Naive B cell (primary cell): ENCODE measurements at regions not wholly inside any gene's neighbourhood (a gene's known extent, or its start where the extent isn't known, plus 50 kb on each side); places are given as distances from the start of the nearest gene placed in this dataset.
"Not testable (repeated sequence)": the region's sequence is repeated elsewhere in the genome, so short reads cannot be mapped to it uniquely, and the experiment has no call there.

Experiments used
- ATAC-seq, 2 donors: fragments of 150-1000 bp; cut with Tn5 transposase; 2 replicates each; pipeline ENCODE4 v1.10.0; 2021; ENCODE audit warnings: low read depth in 2 of 2, mild to moderate bottlenecking in 2 of 2, moderate library complexity in 2 of 2
- DNase-seq: peaks from one replicate; pipeline ENCODE4 v3.0.0; 2022
- H3K27ac Mint-ChIP-seq, 6 donors: one replicate each; pipeline ENCODE4 v1.8.0; 2020 to 2022; ENCODE audit warnings: mild to moderate bottlenecking in 6 of 6, mixed read lengths in 6 of 6, moderate library complexity in 5 of 6, inconsistent platforms in 2 of 6
- H3K27me3 Mint-ChIP-seq, 3 donors: one replicate each; pipeline ENCODE4 v1.8.0; 2021 to 2022; ENCODE audit warnings: mixed read lengths in 3 of 3, mild to moderate bottlenecking in 1 of 3
- H3K36me3 Mint-ChIP-seq, 2 donors: one replicate each; pipeline ENCODE4 v1.8.0; 2020 to 2022; ENCODE audit warnings: mixed read lengths in 2 of 2, inconsistent platforms in 1 of 2, mild to moderate bottlenecking in 1 of 2
- H3K4me1 Mint-ChIP-seq, 3 donors: one replicate each; pipeline ENCODE4 v1.8.0; 2020 to 2022; ENCODE audit warnings: mixed read lengths in 3 of 3, inconsistent platforms in 1 of 3, mild to moderate bottlenecking in 1 of 3, moderate library complexity in 1 of 3
- H3K4me3 Mint-ChIP-seq, 8 donors: one replicate each; pipeline ENCODE4 v1.8.0; 2020 to 2022; ENCODE audit warnings: mild to moderate bottlenecking in 8 of 8, mixed read lengths in 8 of 8, moderate library complexity in 8 of 8, inconsistent platforms in 2 of 8
- H3K9me3 Mint-ChIP-seq, 7 donors: one replicate each; pipeline ENCODE4 v1.8.0; 2020 to 2022; ENCODE audit warnings: mixed read lengths in 7 of 7, mild to moderate bottlenecking in 5 of 7, inconsistent platforms in 2 of 7, moderate library complexity in 1 of 7

GRCh38 chr11:21988477-21988876 lies 204.4 kb upstream of the ANO5 start:
- H3K4me3 Mint-ChIP-seq, result no peak overlapping the region
- no peaks in the 10 kb centered on the region for H3K27me3 Mint-ChIP-seq
- no peak overlapping the region for H3K27ac Mint-ChIP-seq
- H3K36me3 Mint-ChIP-seq, result no peaks in the 10 kb centered on the region
- H3K4me1 Mint-ChIP-seq, result no peaks in the 10 kb centered on the region
- ATAC-seq (no peak), DNase-seq (no peak)
- peaks cover 0 to 4% (median 0%) of the 10 kb centered on the region in 7 donors for H3K9me3 Mint-ChIP-seq

GRCh38 chr11:22001803-22002202 lies 191.1 kb upstream of the ANO5 start:
- not testable (repeated sequence) for H3K36me3 Mint-ChIP-seq, H3K9me3 Mint-ChIP-seq, ATAC-seq, H3K4me1 Mint-ChIP-seq, DNase-seq, H3K27me3 Mint-ChIP-seq, H3K27ac Mint-ChIP-seq, H3K4me3 Mint-ChIP-seq

GRCh38 chr11:22006901-22007300 lies 186.0 kb upstream of the ANO5 start:
- ATAC-seq (no peak), DNase-seq (no peak)
- Mint-ChIP-seq H3K9me3 (peaks cover 0 to 10% (median 2%) of the 10 kb centered on the region in 7 donors), H3K27me3 (no peaks in the 10 kb centered on the region), H3K4me1 (no peaks in the 10 kb centered on the region), H3K4me3 (no peak overlapping the region), H3K27ac (no peak overlapping the region), H3K36me3 (no peaks in the 10 kb centered on the region)

GRCh38 chr11:22031791-22032190 lies 161.1 kb upstream of the ANO5 start:
- H3K36me3 Mint-ChIP-seq, result no peaks in the 10 kb centered on the region
- H3K27me3 Mint-ChIP-seq, result no peaks in the 10 kb centered on the region
- peaks cover 2 to 23% (median 8%) of the 10 kb centered on the region in 7 donors for H3K9me3 Mint-ChIP-seq
- no peaks in the 10 kb centered on the region for H3K4me1 Mint-ChIP-seq
- ATAC-seq (no peak), DNase-seq (no peak)
- H3K4me3 Mint-ChIP-seq, result no peak overlapping the region
- no peak overlapping the region for H3K27ac Mint-ChIP-seq

- Mint-ChIP-seq H3K9me3 (peaks cover 0 to 3% (median 1%) of the 10 kb centered on the region in 7 donors), H3K27me3 (no peaks in the 10 kb centered on the region), H3K4me3 (no peak overlapping the region), H3K36me3 (no peaks in the 10 kb centered on the region), H3K4me1 (no peaks in the 10 kb centered on the region), H3K27ac (no peak overlapping the region)
- ATAC-seq (no peak), DNase-seq (no peak)
These were observed 155.4 kb upstream of the ANO5 start for GRCh38 chr11:22037505-22037904.

- Mint-ChIP-seq H3K4me3 (no peak overlapping the region), H3K9me3 (peaks cover 0 to 4% (median 1%) of the 10 kb centered on the region in 7 donors), H3K27ac (no peak overlapping the region), H3K4me1 (no peaks in the 10 kb centered on the region), H3K36me3 (no peaks in the 10 kb centered on the region), H3K27me3 (no peaks in the 10 kb centered on the region)
- DNase-seq, result no peak
- ATAC-seq, result no peak
These were observed 151.8 kb upstream of the ANO5 start for GRCh38 chr11:22041039-22041438.

GRCh38 chr11:22042081-22042480 lies 150.8 kb upstream of the ANO5 start:
- Mint-ChIP-seq H3K4me3 (no peak overlapping the region), H3K27ac (no peak overlapping the region)
- DNase-seq, result no peak

GRCh38 chr11:22044126-22044525 lies 148.8 kb upstream of the ANO5 start:
- H3K27ac Mint-ChIP-seq, result peak overlapping the region in 1 of 6 donors; percentile 58
- no peak for DNase-seq
- H3K9me3 Mint-ChIP-seq, result peaks cover 0 to 6% (median 1%) of the 10 kb centered on the region in 7 donors
- H3K36me3 Mint-ChIP-seq, result no peaks in the 10 kb centered on the region
- H3K4me1 Mint-ChIP-seq, result no peaks in the 10 kb centered on the region
- no peaks in the 10 kb centered on the region for H3K27me3 Mint-ChIP-seq
- no peak overlapping the region for H3K4me3 Mint-ChIP-seq
- no peak for ATAC-seq

More at GRCh38 chr11:22042081-22042480, 150.8 kb upstream of the ANO5 start:
- no peak for ATAC-seq
- no peaks in the 10 kb centered on the region for H3K36me3 Mint-ChIP-seq
- peaks cover 0 to 3% (median 0%) of the 10 kb centered on the region in 7 donors for H3K9me3 Mint-ChIP-seq
- H3K27me3 Mint-ChIP-seq, result no peaks in the 10 kb centered on the region
- H3K4me1 Mint-ChIP-seq, result no peaks in the 10 kb centered on the region

- no peaks in the 10 kb centered on the region for H3K27me3 Mint-ChIP-seq
These were observed 143.6 kb upstream of the ANO5 start for GRCh38 chr11:22049276-22049675.

GRCh38 chr11:22065472-22065871 lies 127.4 kb upstream of the ANO5 start:
- no peak for ATAC-seq
- no peak overlapping the region for H3K27ac Mint-ChIP-seq

More at GRCh38 chr11:22049276-22049675, 143.6 kb upstream of the ANO5 start:
- ATAC-seq (no peak), DNase-seq (no peak)
- no peaks in the 10 kb centered on the region for H3K36me3 Mint-ChIP-seq
- H3K9me3 Mint-ChIP-seq, result peaks cover 0 to 16% (median 7%) of the 10 kb centered on the region in 7 donors
- no peak overlapping the region for H3K4me3 Mint-ChIP-seq
- no peak overlapping the region for H3K27ac Mint-ChIP-seq
- no peaks in the 10 kb centered on the region for H3K4me1 Mint-ChIP-seq

GRCh38 chr11:22069844-22070243 lies 123.0 kb upstream of the ANO5 start:
- Mint-ChIP-seq H3K27ac (no peak overlapping the region), H3K36me3 (peaks cover 0 to 3% of the 10 kb centered on the region in 2 donors), H3K27me3 (no peaks in the 10 kb centered on the region), H3K4me1 (no peaks in the 10 kb centered on the region), H3K9me3 (peaks cover 3 to 39% (median 11%) of the 10 kb centered on the region in 7 donors), H3K4me3 (no peak overlapping the region)
- no peak for DNase-seq
- ATAC-seq, result no peak

More at GRCh38 chr11:22065472-22065871, 127.4 kb upstream of the ANO5 start:
- peaks cover 0 to 35% (median 13%) of the 10 kb centered on the region in 7 donors for H3K9me3 Mint-ChIP-seq
- no peaks in the 10 kb centered on the region for H3K27me3 Mint-ChIP-seq
- H3K4me1 Mint-ChIP-seq, result no peaks in the 10 kb centered on the region
- H3K36me3 Mint-ChIP-seq, result peaks cover 0 to 5% of the 10 kb centered on the region in 2 donors
- H3K4me3 Mint-ChIP-seq, result no peak overlapping the region
- no peak for DNase-seq

- peaks cover 0 to 10% (median 0%) of the 10 kb centered on the region in 7 donors for H3K9me3 Mint-ChIP-seq
- no peaks in the 10 kb centered on the region for H3K4me1 Mint-ChIP-seq
- ATAC-seq (no peak), DNase-seq (no peak)
- no peak overlapping the region for H3K4me3 Mint-ChIP-seq
- no peak overlapping the region for H3K27ac Mint-ChIP-seq
- no peaks in the 10 kb centered on the region for H3K27me3 Mint-ChIP-seq
- H3K36me3 Mint-ChIP-seq, result no peaks in the 10 kb centered on the region
These were observed 116.5 kb upstream of the ANO5 start for GRCh38 chr11:22076271-22076930.

- ATAC-seq (no peak), DNase-seq (no peak)
- Mint-ChIP-seq H3K9me3 (peaks cover 0 to 10% (median 1%) of the 10 kb centered on the region in 7 donors), H3K27me3 (no peaks in the 10 kb centered on the region), H3K4me1 (no peaks in the 10 kb centered on the region), H3K4me3 (no peak overlapping the region), H3K27ac (no peak overlapping the region), H3K36me3 (no peaks in the 10 kb centered on the region)
These were observed 114.8 kb upstream of the ANO5 start for GRCh38 chr11:22078063-22078462.

GRCh38 chr11:22079133-22079872 lies 113.6 kb upstream of the ANO5 start:
- no peak overlapping the region for H3K27ac Mint-ChIP-seq
- ATAC-seq (no peak), DNase-seq (no peak)
- no peak overlapping the region for H3K4me3 Mint-ChIP-seq
- peaks cover 0 to 10% (median 1%) of the 10 kb centered on the region in 7 donors for H3K9me3 Mint-ChIP-seq
- no peaks in the 10 kb centered on the region for H3K36me3 Mint-ChIP-seq
- H3K27me3 Mint-ChIP-seq, result no peaks in the 10 kb centered on the region
- H3K4me1 Mint-ChIP-seq, result no peaks in the 10 kb centered on the region
